Immature natural killer cell (primary cell): ENCODE measurements at regions not wholly inside any gene's neighbourhood (a gene's known extent, or its start where the extent isn't known, plus 50 kb on each side); places are given as distances from the start of the nearest gene placed in this dataset.
"Not testable (repeated sequence)": the region's sequence is repeated elsewhere in the genome, so short reads cannot be mapped to it uniquely, and the experiment has no call there.

ENCODE experiments used
- DNase-seq, 3 donors: peaks; one replicate each; pipeline ENCODE4 v3.0.0; 2022; ENCODE audit warnings: mixed read lengths in 1 of 3
- H3K27ac Mint-ChIP-seq, 6 donors: one replicate each; pipeline ENCODE4 v1.8.0; 2020; ENCODE audit warnings: mixed read lengths in 6 of 6, mild to moderate bottlenecking in 5 of 6, inconsistent platforms in 4 of 6, moderate library complexity in 3 of 6
- H3K27me3 Mint-ChIP-seq, 3 donors: one replicate each; pipeline ENCODE4 v1.8.0; 2020 to 2021; ENCODE audit warnings: low read depth in 3 of 3, mild to moderate bottlenecking in 3 of 3, mixed read lengths in 3 of 3, moderate library complexity in 3 of 3, inconsistent platforms in 1 of 3
- H3K36me3 Mint-ChIP-seq, 3 donors: one replicate each; pipeline ENCODE4 v1.8.0; 2020; ENCODE audit warnings: mixed read lengths in 3 of 3, inconsistent platforms in 2 of 3, mild to moderate bottlenecking in 2 of 3
- H3K4me1 Mint-ChIP-seq, 2 donors: one replicate each; pipeline ENCODE4 v1.8.0; 2020; ENCODE audit warnings: inconsistent platforms in 2 of 2, mild to moderate bottlenecking in 2 of 2, mixed read lengths in 2 of 2, moderate library complexity in 1 of 2
- H3K4me3 Mint-ChIP-seq, 5 donors: one replicate each; pipeline ENCODE4 v1.8.0; 2020; ENCODE audit warnings: mild to moderate bottlenecking in 5 of 5, mixed read lengths in 5 of 5, inconsistent platforms in 3 of 5, moderate library complexity in 3 of 5
- H3K9me3 Mint-ChIP-seq, 6 donors: one replicate each; pipeline ENCODE4 v1.8.0; 2020; ENCODE audit warnings: mild to moderate bottlenecking in 6 of 6, mixed read lengths in 6 of 6, inconsistent platforms in 4 of 6, moderate library complexity in 3 of 6

- not testable (repeated sequence) for H3K36me3 Mint-ChIP-seq, H3K4me3 Mint-ChIP-seq, DNase-seq, H3K27me3 Mint-ChIP-seq, H3K9me3 Mint-ChIP-seq, H3K27ac Mint-ChIP-seq, H3K4me1 Mint-ChIP-seq
These were observed 376.8 kb upstream of the PODXL start for GRCh38 chr7:131933219-131933618.

DNA sequence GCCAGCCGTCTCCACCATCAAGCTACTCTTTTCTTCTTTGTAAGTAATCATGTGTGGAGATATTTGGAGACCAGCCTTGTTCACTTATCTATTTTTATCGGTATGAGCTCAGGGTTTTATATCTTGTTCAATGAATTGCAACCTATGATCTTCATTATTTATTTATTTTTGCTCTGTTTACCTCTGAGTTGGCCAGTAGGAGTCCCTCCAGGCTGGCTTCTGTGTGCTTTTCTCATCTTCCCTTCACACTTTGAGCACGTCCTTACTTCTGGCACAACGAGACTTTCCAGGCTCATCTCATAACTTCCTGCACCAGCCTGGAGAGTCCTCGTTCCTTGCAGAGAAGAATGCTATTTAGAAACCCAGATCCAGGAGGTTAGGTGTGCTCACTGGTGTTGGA lies 375.8 kb upstream of the PODXL start:
- peaks cover 0 to 3% (median 0%) of the 10 kb centered on the region in 6 donors for H3K9me3 Mint-ChIP-seq
- no peak overlapping the region for H3K27ac Mint-ChIP-seq

GRCh38 chr7:131931370-131931769 lies 374.9 kb upstream of the PODXL start:
- Mint-ChIP-seq H3K9me3 (peaks cover 0 to 3% (median 0%) of the 10 kb centered on the region in 6 donors), H3K36me3 (no peaks in the 10 kb centered on the region), H3K4me3 (no peak overlapping the region), H3K27me3 (peaks cover 1 to 3% (median 2%) of the 10 kb centered on the region in 3 donors), H3K27ac (no peak overlapping the region), H3K4me1 (no peaks in the 10 kb centered on the region)
- DNase-seq: no peak

More for the DNA sequence above, 375.8 kb upstream of the PODXL start:
- peaks cover 2 to 4% (median 3%) of the 10 kb centered on the region in 3 donors for H3K27me3 Mint-ChIP-seq
- H3K36me3 Mint-ChIP-seq: no peaks in the 10 kb centered on the region
- no peak overlapping the region for H3K4me3 Mint-ChIP-seq
- H3K4me1 Mint-ChIP-seq: no peaks in the 10 kb centered on the region
- DNase-seq: no peak

- Mint-ChIP-seq H3K27ac (no peak overlapping the region), H3K27me3 (peaks cover 0 to 3% (median 1%) of the 10 kb centered on the region in 3 donors), H3K4me3 (no peak overlapping the region), H3K4me1 (no peaks in the 10 kb centered on the region), H3K9me3 (peaks cover 0 to 3% (median 0%) of the 10 kb centered on the region in 6 donors), H3K36me3 (no peaks in the 10 kb centered on the region)
- no peak for DNase-seq
These were observed 373.2 kb upstream of the PODXL start for GRCh38 chr7:131929632-131930031.

GRCh38 chr7:131927770-131928423 lies 371.5 kb upstream of the PODXL start:
- Mint-ChIP-seq H3K27me3 (peaks cover 0 to 1% (median 0%) of the 10 kb centered on the region in 3 donors), H3K4me1 (no peaks in the 10 kb centered on the region), H3K9me3 (peaks cover 0 to 3% (median 0%) of the 10 kb centered on the region in 6 donors), H3K4me3 (no peak overlapping the region), H3K36me3 (no peaks in the 10 kb centered on the region), H3K27ac (no peak overlapping the region)
- DNase-seq: no peak

DNA sequence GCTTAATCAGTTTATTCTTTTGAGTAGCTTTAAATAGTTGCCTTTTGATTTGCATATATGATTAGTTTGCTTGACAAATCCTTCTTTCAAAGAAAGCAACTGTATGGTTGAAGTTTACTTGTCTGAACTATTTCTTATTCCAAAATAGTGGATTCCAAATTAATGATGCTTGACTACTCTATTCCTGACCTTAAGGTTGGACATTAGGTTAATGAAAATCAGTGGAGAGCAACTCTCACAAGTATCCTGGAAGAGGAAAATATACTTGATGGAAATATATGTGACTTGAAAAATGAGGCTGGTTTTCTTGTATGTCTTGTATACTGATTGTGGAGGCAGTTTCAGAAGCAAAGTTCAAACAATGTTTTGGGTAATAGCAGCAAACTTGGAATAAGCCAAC lies 369.2 kb upstream of the PODXL start:
- no peak for DNase-seq
- H3K27me3 Mint-ChIP-seq: no peaks in the 10 kb centered on the region
- no peak overlapping the region for H3K27ac Mint-ChIP-seq
- H3K9me3 Mint-ChIP-seq: no peaks in the 10 kb centered on the region
- no peaks in the 10 kb centered on the region for H3K4me1 Mint-ChIP-seq
- H3K36me3 Mint-ChIP-seq: no peaks in the 10 kb centered on the region
- H3K4me3 Mint-ChIP-seq: no peak overlapping the region

DNA sequence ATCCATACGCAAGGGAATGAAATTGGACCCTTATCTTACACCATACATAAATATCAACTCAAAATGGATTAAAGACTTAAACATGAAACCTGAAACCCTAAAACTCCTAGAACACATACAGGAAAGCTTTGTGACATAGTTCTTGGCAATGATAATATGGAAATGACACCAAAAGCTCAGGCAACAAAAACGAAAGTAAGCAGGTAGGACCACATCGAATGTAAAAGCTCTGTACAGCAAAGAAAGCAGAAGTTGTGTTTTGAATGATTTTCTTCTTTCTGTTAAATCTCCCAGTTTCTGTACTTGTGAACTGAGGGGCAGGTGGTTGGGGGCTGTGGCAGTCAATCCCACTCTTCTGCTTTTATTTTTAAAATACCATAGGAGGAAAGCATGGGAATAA lies 368.4 kb upstream of the PODXL start:
- H3K4me1 Mint-ChIP-seq: no peaks in the 10 kb centered on the region
- no peak overlapping the region for H3K27ac Mint-ChIP-seq
- H3K9me3 Mint-ChIP-seq: no peaks in the 10 kb centered on the region
- H3K4me3 Mint-ChIP-seq: no peak overlapping the region
- no peaks in the 10 kb centered on the region for H3K27me3 Mint-ChIP-seq
- no peaks in the 10 kb centered on the region for H3K36me3 Mint-ChIP-seq
- DNase-seq: no peak

DNA sequence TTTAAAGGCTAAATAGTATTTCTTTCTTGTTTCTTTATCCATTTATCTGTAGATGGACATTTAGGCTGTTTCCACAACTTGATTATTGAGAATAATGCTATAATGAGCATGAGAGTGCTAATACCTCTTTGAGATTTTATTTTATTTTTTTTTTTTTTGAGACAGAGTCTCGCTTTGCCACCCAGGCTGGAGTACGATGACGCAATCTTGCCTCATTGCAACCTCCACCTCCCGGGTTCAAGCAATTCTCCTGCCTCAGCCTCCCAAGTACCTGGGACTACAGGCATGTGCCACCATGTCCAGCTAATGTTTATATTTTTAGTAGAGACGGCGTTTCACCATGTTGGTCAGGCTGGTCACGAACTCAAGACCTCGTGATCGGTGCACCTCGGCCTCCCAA lies 366.5 kb upstream of the PODXL start:
- not testable (repeated sequence) for H3K27me3 Mint-ChIP-seq, DNase-seq, H3K4me1 Mint-ChIP-seq, H3K27ac Mint-ChIP-seq, H3K9me3 Mint-ChIP-seq, H3K36me3 Mint-ChIP-seq, H3K4me3 Mint-ChIP-seq

DNA sequence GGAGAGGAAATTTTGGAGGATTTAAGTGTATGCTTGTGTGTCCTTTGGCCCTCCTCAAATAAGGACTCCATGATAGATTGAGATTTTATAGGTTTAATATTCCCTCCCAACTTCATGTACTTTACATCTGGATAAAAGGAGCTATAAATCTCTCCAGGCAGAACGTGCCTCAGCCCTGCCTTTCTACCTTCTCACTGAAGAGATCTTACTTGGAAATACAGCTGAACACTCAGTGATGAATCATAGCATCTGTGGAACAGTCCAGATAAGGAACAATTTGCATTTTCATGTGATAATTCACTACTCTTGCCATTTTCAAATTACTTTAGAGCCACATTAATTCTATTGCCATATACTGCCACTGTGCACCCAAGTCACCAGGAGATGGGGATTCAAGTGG lies 364.6 kb upstream of the PODXL start:
- H3K27ac Mint-ChIP-seq: no peak overlapping the region
- H3K4me3 Mint-ChIP-seq: no peak overlapping the region
- no peaks in the 10 kb centered on the region for H3K27me3 Mint-ChIP-seq
- H3K4me1 Mint-ChIP-seq: no peaks in the 10 kb centered on the region
- DNase-seq: no peak
- no peaks in the 10 kb centered on the region for H3K9me3 Mint-ChIP-seq
- H3K36me3 Mint-ChIP-seq: no peaks in the 10 kb centered on the region

DNA sequence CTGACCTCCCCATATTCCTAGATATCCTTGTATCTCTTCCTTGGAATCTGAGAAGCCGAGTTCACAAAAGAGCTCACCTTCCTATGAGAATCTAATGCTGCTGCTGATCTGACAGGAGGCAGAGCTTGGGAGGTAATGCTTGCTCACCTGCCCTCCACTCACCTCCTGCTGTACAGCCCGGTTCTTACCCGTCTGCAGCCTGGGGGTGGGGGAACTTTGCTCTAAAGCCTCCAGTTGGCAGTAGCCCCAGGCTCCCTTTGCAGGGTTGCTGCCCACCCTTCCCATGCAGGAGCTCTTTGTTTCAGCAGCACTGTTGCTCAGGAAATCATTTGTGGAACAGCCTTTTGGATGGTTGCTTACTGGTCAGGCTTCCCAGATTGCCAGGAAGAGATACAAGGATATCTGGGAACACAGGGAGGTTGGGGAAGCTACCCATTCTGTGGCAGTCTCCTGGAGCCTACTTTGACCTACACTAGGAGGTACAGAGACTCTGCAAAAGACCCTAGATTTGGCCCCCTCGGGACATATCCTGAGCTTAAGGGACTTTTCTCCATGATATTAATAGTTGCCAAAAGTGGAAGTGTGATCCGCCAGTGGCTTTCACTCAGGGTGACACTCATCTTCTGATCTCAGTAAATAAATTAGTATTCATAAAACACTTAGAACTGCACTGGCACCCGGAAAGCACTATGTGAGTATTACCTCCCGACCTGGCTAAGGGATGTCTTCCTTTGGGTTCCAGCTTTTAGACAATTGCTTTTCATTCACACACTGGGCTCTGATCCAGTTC lies 363.7 kb upstream of the PODXL start:
- H3K4me1 Mint-ChIP-seq: no peaks in the 10 kb centered on the region
- no peak overlapping the region for H3K4me3 Mint-ChIP-seq
- no peaks in the 10 kb centered on the region for H3K9me3 Mint-ChIP-seq
- H3K27me3 Mint-ChIP-seq: no peaks in the 10 kb centered on the region
- no peaks in the 10 kb centered on the region for H3K36me3 Mint-ChIP-seq
- no peak for DNase-seq
- H3K27ac Mint-ChIP-seq: no peak overlapping the region

DNA sequence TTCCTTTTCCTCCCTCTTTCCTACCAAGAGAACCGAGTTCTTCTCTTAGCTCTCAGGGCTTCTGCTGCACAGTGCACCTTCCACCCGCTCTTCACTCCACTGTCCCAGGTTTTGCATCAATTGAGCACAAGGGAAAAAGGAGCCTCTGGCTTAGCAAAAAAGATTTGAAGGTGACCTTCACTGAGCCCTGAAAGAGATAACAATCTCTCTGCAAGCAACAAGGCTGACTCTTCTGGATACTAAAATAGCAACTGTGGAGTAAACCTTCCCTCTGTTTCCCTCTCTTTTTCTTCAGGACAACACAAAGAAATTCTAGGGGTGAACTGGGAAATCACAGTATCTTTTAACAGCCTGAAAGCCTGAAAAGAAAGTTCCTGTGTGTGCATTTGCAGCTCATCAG lies 354.7 kb upstream of the PODXL start:
- Mint-ChIP-seq H3K4me3 (no peak overlapping the region), H3K4me1 (peaks cover 0 to 2% of the 10 kb centered on the region in 2 donors), H3K36me3 (no peaks in the 10 kb centered on the region), H3K27ac (no peak overlapping the region), H3K27me3 (peaks cover 9 to 37% (median 21%) of the 10 kb centered on the region in 3 donors), H3K9me3 (peaks cover 0 to 25% (median 8%) of the 10 kb centered on the region in 6 donors)
- no peak for DNase-seq

DNA sequence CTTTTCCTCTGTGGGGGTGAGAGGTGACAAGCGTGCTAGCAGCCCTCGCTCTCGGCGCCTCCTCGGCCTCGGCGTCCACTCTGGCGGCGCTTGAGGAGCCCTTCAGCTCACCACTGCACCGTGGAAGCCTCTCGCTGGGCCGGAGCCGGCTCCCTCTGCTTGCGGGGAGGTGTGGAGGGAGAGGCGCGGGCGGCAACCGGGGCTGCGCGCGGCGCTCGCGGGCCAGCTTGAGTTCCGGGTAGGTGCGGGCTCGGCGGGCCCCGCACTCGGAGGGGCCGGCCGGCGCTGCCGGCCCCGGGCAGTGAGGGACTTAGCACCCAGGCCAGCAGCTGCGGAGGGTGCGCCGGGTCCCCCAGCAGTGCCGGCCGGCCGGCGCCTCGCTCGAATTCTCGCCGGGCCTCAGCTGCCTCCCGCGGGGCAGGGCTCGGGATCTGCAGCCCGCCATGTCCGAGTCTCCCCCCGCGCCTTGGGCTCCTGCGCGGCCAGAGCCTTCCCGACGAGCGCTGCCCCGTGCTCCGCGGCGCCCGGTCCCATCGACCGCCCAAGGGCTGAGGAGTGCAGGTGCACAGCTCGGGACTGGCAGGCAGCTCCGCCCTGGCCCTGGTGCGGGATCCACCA lies 352.8 kb upstream of the PODXL start:
- peaks cover 0 to 2% of the 10 kb centered on the region in 2 donors for H3K4me1 Mint-ChIP-seq
- H3K27ac Mint-ChIP-seq: no peak overlapping the region
- no peaks in the 10 kb centered on the region for H3K36me3 Mint-ChIP-seq
- peaks cover 9 to 35% (median 21%) of the 10 kb centered on the region in 3 donors for H3K27me3 Mint-ChIP-seq
- no peak overlapping the region for H3K4me3 Mint-ChIP-seq
- DNase-seq: no peak
- peaks cover 0 to 25% (median 8%) of the 10 kb centered on the region in 6 donors for H3K9me3 Mint-ChIP-seq

GRCh38 chr7:131908714-131909113 lies 352.3 kb upstream of the PODXL start:
- Mint-ChIP-seq H3K36me3 (no peaks in the 10 kb centered on the region), H3K27me3 (peaks cover 9 to 35% (median 21%) of the 10 kb centered on the region in 3 donors), H3K4me3 (no peak overlapping the region), H3K9me3 (peaks cover 0 to 30% (median 9%) of the 10 kb centered on the region in 6 donors), H3K27ac (no peak overlapping the region), H3K4me1 (peaks cover 0 to 2% of the 10 kb centered on the region in 2 donors)
- no peak for DNase-seq

DNA sequence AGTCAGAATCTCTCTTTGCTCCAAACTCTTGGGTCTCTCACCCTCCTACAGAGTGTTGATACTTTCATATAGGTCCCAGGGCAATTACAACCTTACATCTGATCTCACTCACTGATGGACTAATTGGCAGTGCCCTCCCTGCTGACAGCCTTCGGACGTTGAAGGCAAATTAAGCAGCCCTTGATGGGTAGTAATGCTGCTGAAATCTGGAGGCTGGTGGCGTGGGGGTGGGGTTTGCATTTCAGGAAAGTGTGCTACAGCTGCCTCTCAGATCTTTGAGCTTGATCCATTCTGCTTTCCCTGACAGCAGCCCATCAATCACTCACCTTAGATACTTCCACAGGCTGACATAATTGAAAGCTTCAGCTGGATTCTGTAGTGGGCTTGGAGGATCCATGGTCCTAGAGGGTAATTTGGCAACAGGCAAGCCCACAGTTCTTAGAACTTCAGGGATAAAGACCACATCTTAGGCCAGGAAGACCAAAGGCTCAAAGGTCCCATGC lies 349.1 kb upstream of the PODXL start:
- Mint-ChIP-seq H3K27me3 (peaks cover 4 to 26% (median 10%) of the 10 kb centered on the region in 3 donors), H3K27ac (no peak overlapping the region), H3K4me1 (peaks cover 0 to 2% of the 10 kb centered on the region in 2 donors), H3K36me3 (no peaks in the 10 kb centered on the region), H3K9me3 (peaks cover 0 to 24% (median 4%) of the 10 kb centered on the region in 6 donors), H3K4me3 (no peak overlapping the region)
- no peak for DNase-seq
